ENCODE measurements at regions not wholly inside any gene's neighbourhood (a gene's known extent, or its start where the extent isn't known, plus 50 kb on each side); places are given as distances from the start of the nearest gene placed in this dataset.
"Not testable (repeated sequence)": the region's sequence is repeated elsewhere in the genome, so short reads cannot be mapped to it uniquely, and the experiment has no call there.

- no peaks in the 10 kb centered on the region for H3K27me3 ChIP-seq (ENCODE audit: low read depth)
- H3K4me1 ChIP-seq = no peaks in the 10 kb centered on the region
- H3K36me3 ChIP-seq = no peaks in the 10 kb centered on the region
- TF ChIP-seq CTCF (IDR thresholded peaks at IDR 0.05; ENCODE audit: borderline replicate concordance) = no peak
- intact Hi-C loops (cut with micrococcal nuclease) = no loop called here
- no peak overlapping the region for H3K4me3 ChIP-seq
- H3K9me3 ChIP-seq (replicated peaks) = peaks cover 3% of the 10 kb centered on the region
- no peak for DNase-seq
- no peak overlapping the region for H3K27ac ChIP-seq (replicated peaks)
Measured at GRCh38 chr12:33111850-33112249, 215.3 kb upstream of the PKP2 start.

- H3K4me3 ChIP-seq; H3K9me3 ChIP-seq (replicated peaks); H3K27me3 ChIP-seq (ENCODE audit: low read depth); H3K27ac ChIP-seq (replicated peaks); H3K36me3 ChIP-seq; H3K4me1 ChIP-seq; intact Hi-C loops (cut with micrococcal nuclease); DNase-seq: not testable (repeated sequence)
Measured at GRCh38 chr12:33107827-33108226, 211.2 kb upstream of the PKP2 start.

GRCh38 chr12:33093534-33093933 lies 197.0 kb upstream of the PKP2 start:
- Histone ChIP-seq H3K9me3 (replicated peaks) (no peaks in the 10 kb centered on the region), H3K4me1 (no peaks in the 10 kb centered on the region), H3K36me3 (no peaks in the 10 kb centered on the region), H3K4me3 (no peak overlapping the region), H3K27ac (replicated peaks) (no peak overlapping the region), H3K27me3 (ENCODE audit: low read depth) (no peaks in the 10 kb centered on the region)
- DNase-seq = no peak
- intact Hi-C loops (cut with micrococcal nuclease) = no loop called here
- TF ChIP-seq CTCF (IDR thresholded peaks at IDR 0.05; ENCODE audit: borderline replicate concordance) = no peak

- H3K4me3 ChIP-seq; H3K9me3 ChIP-seq (replicated peaks); H3K27me3 ChIP-seq (ENCODE audit: low read depth); intact Hi-C loops (cut with micrococcal nuclease); H3K27ac ChIP-seq (replicated peaks); H3K4me1 ChIP-seq; H3K36me3 ChIP-seq; DNase-seq: not testable (repeated sequence)
Measured at GRCh38 chr12:33087876-33088275, 191.3 kb upstream of the PKP2 start.

- H3K27ac ChIP-seq (replicated peaks); H3K27me3 ChIP-seq (ENCODE audit: low read depth); H3K4me3 ChIP-seq; DNase-seq; H3K36me3 ChIP-seq; H3K4me1 ChIP-seq; intact Hi-C loops (cut with micrococcal nuclease): not testable (repeated sequence)
- H3K9me3 ChIP-seq (replicated peaks) = peaks cover 16% of the 10 kb centered on the region
Measured at GRCh38 chr12:33076401-33076800, 179.8 kb upstream of the PKP2 start.

GRCh38 chr12:33075130-33075766 lies 178.7 kb upstream of the PKP2 start:
- peaks cover 16% of the 10 kb centered on the region for H3K9me3 ChIP-seq (replicated peaks)
- H3K27me3 ChIP-seq (ENCODE audit: low read depth); H3K36me3 ChIP-seq; H3K27ac ChIP-seq (replicated peaks); intact Hi-C loops (cut with micrococcal nuclease); DNase-seq; H3K4me1 ChIP-seq; H3K4me3 ChIP-seq: not testable (repeated sequence)

GRCh38 chr12:33061844-33062243 lies 165.3 kb upstream of the PKP2 start:
- Histone ChIP-seq H3K27me3 (ENCODE audit: low read depth) (no peaks in the 10 kb centered on the region), H3K9me3 (replicated peaks) (peaks cover 23% of the 10 kb centered on the region), H3K4me3 (no peak overlapping the region), H3K4me1 (no peaks in the 10 kb centered on the region), H3K27ac (replicated peaks) (no peak overlapping the region), H3K36me3 (no peaks in the 10 kb centered on the region)
- no peak for DNase-seq
- intact Hi-C loops (cut with micrococcal nuclease) = no loop called here
- TF ChIP-seq CTCF (IDR thresholded peaks at IDR 0.05; ENCODE audit: borderline replicate concordance) = no peak

GRCh38 chr12:33054371-33054770 lies 157.8 kb upstream of the PKP2 start:
- DNase-seq = no peak
- no peaks in the 10 kb centered on the region for H3K36me3 ChIP-seq
- no peaks in the 10 kb centered on the region for H3K9me3 ChIP-seq (replicated peaks)
- TF ChIP-seq CTCF (IDR thresholded peaks at IDR 0.05; ENCODE audit: borderline replicate concordance) = no peak
- intact Hi-C loops (cut with micrococcal nuclease) = no loop called here
- no peak overlapping the region for H3K4me3 ChIP-seq
- H3K27me3 ChIP-seq (ENCODE audit: low read depth) = peaks cover 7% of the 10 kb centered on the region
- H3K4me1 ChIP-seq = no peaks in the 10 kb centered on the region
- H3K27ac ChIP-seq (replicated peaks) = no peak overlapping the region
